OCI-LY7 (cell line): ENCODE measurements at regions not wholly inside any gene's neighbourhood (a gene's known extent, or its start where the extent isn't known, plus 50 kb on each side); places are given as distances from the start of the nearest gene placed in this dataset.

Experiments used
- CTCF ChIP-seq: fragments of 200-600 bp; sonication (generic); conservative IDR thresholded peaks from 2 replicates; pipeline ENCODE4 v1.5.1; 2014; ENCODE audit warnings: mild to moderate bottlenecking, antibody characterized with exemption, low read length, moderate library complexity, mixed read lengths
- EZH2phosphoT487 ChIP-seq: fragments of 200-600 bp; sonication (generic); IDR thresholded peaks from 2 replicates; pipeline ENCODE4 v1.6.1; 2018; ENCODE audit warnings: low read depth, borderline replicate concordance, mild to moderate bottlenecking, mixed run types, antibody characterized with exemption, low read length, moderate library complexity, mixed read lengths

- TF ChIP-seq EZH2phosphoT487 (no peak), CTCF (no peak)
Observed at GRCh38 chr12:131536337-131536736, 174.6 kb upstream of the SFSWAP start.
